H1 (cell line): ENCODE measurements at regions not wholly inside any gene's neighbourhood (a gene's known extent, or its start where the extent isn't known, plus 50 kb on each side); places are given as distances from the start of the nearest gene placed in this dataset.

Experiments
- CBX8 ChIP-seq: fragments of 300-800, 300-1000 bp; sonication (generic); IDR thresholded peaks from 2 replicates; pipeline ENCODE4 v1.7.1; 2016; ENCODE audit warnings: low read depth, low read length, borderline replicate concordance
- CEBPB ChIP-seq: IDR thresholded peaks from 2 replicates; pipeline ENCODE4 v1.6.1; 2012; ENCODE audit warnings: low read depth, low read length
- CTCF ChIP-seq, 3 experiments: IDR thresholded peaks; 1 replicate in 2 of 3; 2 replicates in 1 of 3; pipeline versions ENCODE4 v1.5.1 to v1.6.1; 2011; ENCODE audit warnings: low read length in 3 of 3, mild to moderate bottlenecking in 3 of 3, inconsistent platforms in 2 of 3, low read depth in 1 of 3, moderate library complexity in 1 of 3; ENCODE audit not compliant: insufficient read depth in 1 of 3; ENCODE audit errors: control extremely low read depth in 1 of 3
- EP300 ChIP-seq, 2 experiments: IDR thresholded peaks; 1 replicate in 1 of 2; 2 replicates in 1 of 2; pipeline ENCODE4 v1.6.1; 2011 to 2012; ENCODE audit warnings: low read depth in 2 of 2, low read length in 2 of 2, mild to moderate bottlenecking in 2 of 2, borderline replicate concordance in 1 of 2, inconsistent platforms in 1 of 2, moderate library complexity in 1 of 2
- NANOG ChIP-seq: IDR thresholded peaks from 2 replicates; pipeline ENCODE4 v1.6.1; 2011; ENCODE audit warnings: low read length, low read depth, mild to moderate bottlenecking, inconsistent platforms; ENCODE audit not compliant: insufficient read depth, poor library complexity, severe bottlenecking
- POLR2AphosphoS5 ChIP-seq: IDR thresholded peaks from 2 replicates; pipeline ENCODE4 v1.6.1; 2011; ENCODE audit warnings: low read depth, low read length
- TEAD4 ChIP-seq: IDR thresholded peaks from 2 replicates; pipeline ENCODE4 v1.6.1; 2012; ENCODE audit warnings: low read depth, low read length, inconsistent platforms, mixed read lengths

- TF ChIP-seq CTCF (IDR thresholded peaks at IDR 0.05; ENCODE audit: control extremely low read depth in 1 of 3, insufficient read depth in 1 of 3, low read depth in 1 of 3, low read length in 3 of 3): peak in 2 of 3 experiments; percentile 9 to 11; a peak in 2 of 4 replicates
- no peak for TF ChIP-seq EP300 (IDR thresholded peaks at IDR 0.05; ENCODE audit: borderline replicate concordance in 1 of 2, low read depth in 2 of 2, low read length in 2 of 2)
- TF ChIP-seq POLR2AphosphoS5: no peak
- TF ChIP-seq TEAD4: no peak
- TF ChIP-seq CBX8: no peak
- TF ChIP-seq NANOG: no peak
- no peak for TF ChIP-seq CEBPB
Measured at GRCh38 chr22:48745842-48746788, 1081.6 kb downstream of the BRD1 start.
